PC-3 (cell line): ENCODE measurements at regions not wholly inside any gene's neighbourhood (a gene's known extent, or its start where the extent isn't known, plus 50 kb on each side); places are given as distances from the start of the nearest gene placed in this dataset.

Source experiments
- ATAC-seq: fragments of 200-7000 bp; cut with Tn5 transposase; 2 replicates; pipeline ENCODE4 v1.9.1; 2020; ENCODE audit warnings: mild to moderate bottlenecking, moderate library complexity
- BruUV-seq: library from RNA; stranded (reverse); fragments of 400-500 nt; replicated peaks from 2 replicates; lab custom pipeline; 2021; lab: Mats Ljungman, UMichigan
- CTCF ChIA-PET: fragments of 300-600 bp; sonication (Branson Sonifier 250); formaldehyde crosslinking; loops from one replicate; lab custom pipeline; 2022; ENCODE audit warnings: antibody characterized with exemption; lab: Charles Lee
- POLR2A ChIA-PET: fragments of 300-600 bp; sonication (Branson Sonifier 250); formaldehyde crosslinking; loops from one replicate; lab custom pipeline; 2022; ENCODE audit warnings: antibody characterized with exemption; ENCODE audit not compliant: unreplicated experiment; lab: Charles Lee
- DNase-seq: peaks from one replicate; pipeline ENCODE4 v3.0.0-alpha.2; 2015
- H2AFZ ChIP-seq: fragments of 300-600 bp; sonication (generic); 2 replicates; pipeline ENCODE4 v1.6.0; 2016; ENCODE audit warnings: antibody characterized with exemption, low read length
- H3F3A ChIP-seq: fragments of 300-600 bp; sonication (generic); one replicate; pipeline ENCODE4 v1.6.0; 2017; ENCODE audit warnings: antibody characterized with exemption, low read length, control low read depth, mild to moderate bottlenecking; ENCODE audit not compliant: unreplicated experiment
- H3K27ac ChIP-seq: fragments of 300-600 bp; sonication (generic); 2 replicates; pipeline ENCODE4 v1.5.1; 2016; ENCODE audit warnings: mild to moderate bottlenecking, low read length
- H3K27me3 ChIP-seq: fragments of 300-600 bp; sonication (generic); 2 replicates; pipeline ENCODE4 v1.6.1; 2016; ENCODE audit warnings: low read length, mixed read lengths
- H3K36me3 ChIP-seq: fragments of 300-600 bp; sonication (generic); 2 replicates; pipeline ENCODE4 v1.6.1; 2016; ENCODE audit warnings: low read depth, mixed run types, low read length, mixed read lengths
- H3K4me1 ChIP-seq: fragments of 300-600 bp; sonication (generic); 2 replicates; pipeline ENCODE4 v1.5.1; 2016; ENCODE audit warnings: low read length; ENCODE audit not compliant: insufficient read depth
- H3K4me2 ChIP-seq: fragments of 300-600 bp; sonication (generic); 2 replicates; pipeline ENCODE4 v1.6.0; 2016; ENCODE audit warnings: low read length
- H3K4me3 ChIP-seq: fragments of 300-600 bp; sonication (generic); 2 replicates; pipeline ENCODE4 v1.5.1; 2016; ENCODE audit warnings: mild to moderate bottlenecking, low read length, mixed read lengths
- H3K79me2 ChIP-seq: fragments of 300-600 bp; sonication (generic); 2 replicates; pipeline ENCODE4 v1.6.1; 2017; ENCODE audit warnings: low read length, mixed read lengths
- H3K9ac ChIP-seq: fragments of 300-600 bp; sonication (generic); 2 replicates; pipeline ENCODE4 v1.6.0; 2016; ENCODE audit warnings: mild to moderate bottlenecking, low read length
- H3K9me2 ChIP-seq: fragments of 300-600 bp; sonication (generic); replicated peaks from 2 replicates; pipeline ENCODE4 v1.6.1; 2016; ENCODE audit warnings: mixed run types, low read length, mixed read lengths
- H3K9me3 ChIP-seq: fragments of 300-600 bp; sonication (generic); 2 replicates; pipeline ENCODE4 v1.6.1; 2016; ENCODE audit warnings: low read length, mixed read lengths
- H4K20me1 ChIP-seq: fragments of 300-600 bp; sonication (generic); 2 replicates; pipeline ENCODE4 v1.6.1; 2016; ENCODE audit warnings: low read length, mixed read lengths
- EZH2 ChIP-seq: fragments of 300-600 bp; sonication (generic); IDR thresholded peaks from one replicate; pipeline ENCODE4 v1.6.1; 2017; ENCODE audit warnings: antibody characterized with exemption, mild to moderate bottlenecking, low read length; ENCODE audit not compliant: unreplicated experiment
- EZH2phosphoT487 ChIP-seq: fragments of 300-600 bp; sonication (generic); IDR thresholded peaks from 2 replicates; pipeline ENCODE4 v1.6.1; 2018; ENCODE audit warnings: mild to moderate bottlenecking, antibody characterized with exemption, low read length, borderline replicate concordance
- intact Hi-C: fragments of 100-400 bp; cut with micrococcal nuclease; formaldehyde crosslinking; loops from 2 replicates; pipeline ENCODE4 v1.9.0; 2023
- TF ChIP-seq, protein P1 (sequence below): fragments of 300-600 bp; sonication (generic); conservative IDR thresholded peaks from 2 replicates; pipeline ENCODE4 v1.5.1; 2017; ENCODE audit warnings: antibody characterized with exemption, low read depth, mild to moderate bottlenecking, low read length

DNA sequence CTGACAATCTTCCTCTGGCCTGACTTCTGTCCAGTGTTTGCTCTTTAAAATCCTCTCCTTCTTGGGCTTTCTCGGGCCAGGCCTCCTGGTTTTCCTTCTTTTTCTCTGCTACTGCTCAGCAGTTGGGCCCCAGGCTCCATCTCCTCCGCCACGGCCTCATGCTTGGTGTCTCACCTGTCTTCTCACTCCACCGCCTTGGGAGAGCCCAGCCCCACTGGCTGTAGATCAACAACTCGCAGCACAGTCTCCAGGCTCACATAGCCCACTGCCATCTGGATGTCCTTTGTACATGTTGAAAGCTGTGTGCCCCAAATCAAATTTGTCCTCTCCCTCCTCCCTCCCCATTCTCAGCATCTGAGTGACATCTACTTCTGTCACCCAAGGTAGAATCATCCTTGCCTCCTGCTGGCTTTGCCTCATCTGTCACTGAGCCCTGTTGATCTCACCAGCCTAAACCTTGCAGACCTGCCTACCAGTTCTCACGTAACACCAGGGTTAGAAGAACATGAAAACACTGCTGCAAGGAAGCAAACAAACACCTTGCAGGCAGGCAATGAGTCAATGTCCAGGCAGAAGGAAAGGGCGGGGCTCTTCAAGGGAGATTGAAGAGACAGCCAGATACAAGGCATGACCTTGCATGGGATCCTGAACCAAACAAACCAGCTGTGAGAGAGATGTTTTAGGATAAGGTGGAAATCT lies 103.2 kb upstream of the SMURF2 start:
- no TSS peak for BruUV-seq
- Histone ChIP-seq H3K9ac (no peak overlapping the region), H4K20me1 (no peaks in the 10 kb centered on the region; the same call in 1 of the 2 replicates), H3K9me3 (no peaks in the 10 kb centered on the region), H3K79me2 (peaks cover 48% of the 10 kb centered on the region), H3F3A (no peaks in the 10 kb centered on the region), H3K27me3 (no peaks in the 10 kb centered on the region), H3K9me2 (no peaks in the 10 kb centered on the region), H2AFZ (no peak overlapping the region), H3K4me2 (no peak overlapping the region), H3K4me1 (peaks cover 10% of the 10 kb centered on the region), H3K4me3 (no peak overlapping the region), H3K36me3 (peaks cover 23% of the 10 kb centered on the region; the same call in 1 of the 2 replicates), H3K27ac (no peak overlapping the region; the same call in 1 of the 2 replicates)
- intact Hi-C loops, result no loop called here
- TF ChIP-seq EZH2phosphoT487 (no peak), EZH2 (no peak)
- TF ChIP-seq, protein P1, sequence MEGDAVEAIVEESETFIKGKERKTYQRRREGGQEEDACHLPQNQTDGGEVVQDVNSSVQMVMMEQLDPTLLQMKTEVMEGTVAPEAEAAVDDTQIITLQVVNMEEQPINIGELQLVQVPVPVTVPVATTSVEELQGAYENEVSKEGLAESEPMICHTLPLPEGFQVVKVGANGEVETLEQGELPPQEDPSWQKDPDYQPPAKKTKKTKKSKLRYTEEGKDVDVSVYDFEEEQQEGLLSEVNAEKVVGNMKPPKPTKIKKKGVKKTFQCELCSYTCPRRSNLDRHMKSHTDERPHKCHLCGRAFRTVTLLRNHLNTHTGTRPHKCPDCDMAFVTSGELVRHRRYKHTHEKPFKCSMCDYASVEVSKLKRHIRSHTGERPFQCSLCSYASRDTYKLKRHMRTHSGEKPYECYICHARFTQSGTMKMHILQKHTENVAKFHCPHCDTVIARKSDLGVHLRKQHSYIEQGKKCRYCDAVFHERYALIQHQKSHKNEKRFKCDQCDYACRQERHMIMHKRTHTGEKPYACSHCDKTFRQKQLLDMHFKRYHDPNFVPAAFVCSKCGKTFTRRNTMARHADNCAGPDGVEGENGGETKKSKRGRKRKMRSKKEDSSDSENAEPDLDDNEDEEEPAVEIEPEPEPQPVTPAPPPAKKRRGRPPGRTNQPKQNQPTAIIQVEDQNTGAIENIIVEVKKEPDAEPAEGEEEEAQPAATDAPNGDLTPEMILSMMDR, result no peak
- DNase-seq, result peak; percentile 71
- CTCF ChIA-PET, result interaction anchor here (0.5 kb wide), 1 partner anchor 1469 kb away, joined by 5 read pairs; no protein-coding TSS in a partner anchor
- peak; percentile 87 for ATAC-seq
- POLR2A ChIA-PET, result no interaction called here

DNA sequence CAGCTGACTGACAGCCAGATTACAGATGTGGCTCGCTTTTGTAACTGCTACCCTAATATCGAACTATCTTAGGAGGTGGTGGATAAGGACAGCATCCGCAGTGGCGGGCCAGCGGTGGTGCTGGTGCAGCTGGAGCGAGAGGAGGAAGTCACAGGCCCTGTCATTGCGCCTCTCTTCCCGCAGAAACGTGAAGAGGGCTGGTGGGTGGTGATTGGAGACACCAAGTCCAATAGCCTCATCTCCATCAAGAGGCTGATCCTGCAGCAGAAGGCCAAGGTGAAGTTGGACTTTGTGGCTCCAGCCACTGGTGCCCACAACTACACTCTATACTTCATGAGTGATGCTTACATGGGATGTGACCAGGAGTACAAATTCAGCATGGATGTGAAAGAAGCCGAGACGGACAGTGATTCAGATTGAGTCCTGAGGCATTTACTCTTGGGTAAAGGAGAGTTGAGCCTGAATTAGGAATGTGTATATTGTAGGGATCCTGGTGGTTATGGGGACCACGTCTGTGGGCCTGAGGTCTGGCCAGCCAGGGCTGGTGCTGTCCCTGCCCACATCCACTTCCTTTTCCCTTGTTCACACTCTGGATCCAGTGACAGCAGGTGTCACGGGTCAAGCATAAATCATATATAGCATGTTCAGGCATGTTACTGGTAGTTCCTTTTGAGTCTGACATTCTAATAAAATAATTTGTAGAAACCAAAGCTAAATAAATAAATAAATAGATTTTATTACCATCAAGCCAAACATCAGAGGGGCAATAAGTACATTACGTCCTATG lies 89.0 kb upstream of the SMURF2 start:
- Histone ChIP-seq H4K20me1 (no peaks in the 10 kb centered on the region), H3F3A (no peaks in the 10 kb centered on the region), H3K27ac (no peak overlapping the region), H3K9ac (no peak overlapping the region), H3K79me2 (no peaks in the 10 kb centered on the region), H3K4me3 (no peak overlapping the region), H3K27me3 (no peaks in the 10 kb centered on the region), H3K9me3 (no peaks in the 10 kb centered on the region), H3K36me3 (peaks cover 49% of the 10 kb centered on the region), H3K9me2 (no peaks in the 10 kb centered on the region), H2AFZ (no peak overlapping the region), H3K4me1 (no peaks in the 10 kb centered on the region), H3K4me2 (no peak overlapping the region)
- BruUV-seq, result TSS peak; percentile 8
- no peak for TF ChIP-seq EZH2
- TF ChIP-seq, protein P1, result no peak
- no peak for ATAC-seq
- no peak for DNase-seq
- intact Hi-C loops, result no loop called here
- CTCF ChIA-PET, result no interaction called here
- POLR2A ChIA-PET, result no interaction called here

GRCh38 chr17:64750478-64750877 lies 88.4 kb upstream of the SMURF2 start:
- no peak overlapping the region for H2AFZ ChIP-seq
- DNase-seq, result no peak
- H3K4me1 ChIP-seq, result no peaks in the 10 kb centered on the region
- H3K4me3 ChIP-seq, result no peak overlapping the region
- H3K27ac ChIP-seq, result no peak overlapping the region
- no peaks in the 10 kb centered on the region for H3K27me3 ChIP-seq
- no peaks in the 10 kb centered on the region for H3K9me3 ChIP-seq
- TF ChIP-seq EZH2phosphoT487 (no peak), EZH2 (no peak)
- TF ChIP-seq, protein P1, result no peak
- ATAC-seq, result no peak
- no TSS peak for BruUV-seq
- no peaks in the 10 kb centered on the region for H3F3A ChIP-seq
- POLR2A ChIA-PET, result no interaction called here
- intact Hi-C loops, result no loop called here
- no peak overlapping the region for H3K4me2 ChIP-seq
- H4K20me1 ChIP-seq, result no peaks in the 10 kb centered on the region
- no peaks in the 10 kb centered on the region for H3K9me2 ChIP-seq
- CTCF ChIA-PET, result no interaction called here
- H3K9ac ChIP-seq, result no peak overlapping the region
- peaks cover 45% of the 10 kb centered on the region for H3K36me3 ChIP-seq
- H3K79me2 ChIP-seq, result no peaks in the 10 kb centered on the region
